Uterus (tissue), 3 donors: ENCODE measurements at regions not wholly inside any gene's neighbourhood (a gene's known extent, or its start where the extent isn't known, plus 50 kb on each side); places are given as distances from the start of the nearest gene placed in this dataset.

ENCODE experiments used
- DNase-seq, 2 donors: peaks; one replicate each; pipeline ENCODE4 v3.0.0-alpha.2; 2019 to 2020
- H3K27ac ChIP-seq, 2 donors: fragments of 200-600 bp; sonication (generic); 1 replicate in 1 of 2; 2 replicates in 1 of 2; pipeline ENCODE4 v1.5.1; 2016 to 2018
- H3K27me3 ChIP-seq, 2 donors: fragments of 200-600 bp; sonication (generic); one replicate each; pipeline ENCODE4 v1.5.1; 2018 to 2019; ENCODE audit warnings: control low read depth in 1 of 2
- H3K36me3 ChIP-seq, 2 donors: fragments of 200-600 bp; sonication (generic); one replicate each; pipeline ENCODE4 v1.5.1; 2019; ENCODE audit warnings: control low read depth in 1 of 2
- H3K4me1 ChIP-seq, 2 donors: fragments of 200-600 bp; sonication (generic); one replicate each; pipeline ENCODE4 v1.5.1; 2018 to 2019; ENCODE audit warnings: control low read depth in 1 of 2
- H3K4me3 ChIP-seq, 2 donors: fragments of 200-600 bp; sonication (generic); 1 replicate in 1 of 2; 2 replicates in 1 of 2; pipeline ENCODE4 v1.5.1; 2018 to 2019; ENCODE audit warnings: mild to moderate bottlenecking in 1 of 2
- H3K9me3 ChIP-seq, 2 donors: fragments of 200-600 bp; sonication (generic); one replicate each; pipeline ENCODE4 v1.5.1; 2019; ENCODE audit warnings: control low read depth in 1 of 2
- CTCF ChIP-seq, 4 experiments: fragments of 200-600 bp in 2 of 4; fragments of 450-650 bp in 2 of 4; sonication (generic) in 2 of 4; IDR thresholded peaks; one replicate each; pipeline ENCODE4 v1.5.1; 2016 to 2019; ENCODE audit warnings: antibody characterized with exemption in 4 of 4, mild to moderate bottlenecking in 2 of 4, moderate library complexity in 1 of 4
- POLR2A ChIP-seq, 2 donors: fragments of 450-650 bp; IDR thresholded peaks; one replicate each; pipeline ENCODE4 v1.6.1; 2016; ENCODE audit warnings: antibody characterized with exemption in 2 of 2, mild to moderate bottlenecking in 1 of 2, moderate library complexity in 1 of 2
- intact Hi-C: fragments of 100-400 bp; cut with DNase I; formaldehyde crosslinking; loops from one replicate; pipeline ENCODE4 v1.15.1; 2023; ENCODE audit warnings: low total_unique reads
- donor health status: DM: yes; HTN: yes; CAD: no.

GRCh38 chr6:121533321-121533841 is 97.9 kb downstream of the GJA1 start:
- no peak overlapping the region for H3K4me3 ChIP-seq
- H3K27ac ChIP-seq, result no peak overlapping the region
- no peak for TF ChIP-seq CTCF (IDR thresholded peaks at IDR 0.05)
- no peak for TF ChIP-seq POLR2A (IDR thresholded peaks at IDR 0.05)
- no peak for DNase-seq
- no peaks in the 10 kb centered on the region for H3K9me3 ChIP-seq
- no peaks in the 10 kb centered on the region for H3K27me3 ChIP-seq
- intact Hi-C loops, result no loop called here
- no peaks in the 10 kb centered on the region for H3K4me1 ChIP-seq
- no peaks in the 10 kb centered on the region for H3K36me3 ChIP-seq

DNA sequence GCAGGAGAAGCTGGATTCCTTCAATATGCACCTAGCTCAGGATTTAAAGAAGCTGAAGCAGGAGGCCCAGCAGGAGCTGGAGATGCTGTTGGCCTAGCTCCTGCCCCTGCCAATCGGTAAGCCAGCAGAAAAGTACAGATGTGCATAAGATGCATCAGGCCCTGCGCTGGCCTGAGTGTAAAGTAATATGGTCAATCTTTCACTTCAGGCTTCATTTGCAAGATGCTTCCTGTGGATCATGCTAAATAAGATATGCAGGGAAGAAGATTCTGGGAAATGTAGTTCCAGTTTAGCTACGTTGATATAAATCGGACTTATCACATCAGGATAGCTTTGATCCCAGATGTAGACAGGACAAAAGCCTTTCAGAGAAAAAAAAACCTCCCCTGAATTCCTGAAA is 100.3 kb downstream of the GJA1 start:
- Histone ChIP-seq H3K36me3 (no peaks in the 10 kb centered on the region), H3K4me1 (no peaks in the 10 kb centered on the region), H3K9me3 (no peaks in the 10 kb centered on the region), H3K27me3 (no peaks in the 10 kb centered on the region), H3K4me3 (no peak overlapping the region), H3K27ac (no peak overlapping the region)
- TF ChIP-seq POLR2A (IDR thresholded peaks at IDR 0.05) (no peak), CTCF (IDR thresholded peaks at IDR 0.05) (no peak)
- DNase-seq, result no peak
- intact Hi-C loops, result no loop called here

GRCh38 chr6:121536345-121536744 is 100.9 kb downstream of the GJA1 start:
- intact Hi-C loops, result no loop called here
- no peak for TF ChIP-seq CTCF (IDR thresholded peaks at IDR 0.05)
- TF ChIP-seq POLR2A (IDR thresholded peaks at IDR 0.05), result no peak
- no peak for DNase-seq

GRCh38 chr6:121539439-121539838 is 104.0 kb downstream of the GJA1 start:
- Histone ChIP-seq H3K4me1 (no peaks in the 10 kb centered on the region), H3K4me3 (no peak overlapping the region), H3K36me3 (no peaks in the 10 kb centered on the region), H3K9me3 (no peaks in the 10 kb centered on the region), H3K27ac (no peak overlapping the region), H3K27me3 (no peaks in the 10 kb centered on the region)
- TF ChIP-seq POLR2A (IDR thresholded peaks at IDR 0.05), result no peak
- DNase-seq, result no peak
- intact Hi-C loops, result no loop called here

More at GRCh38 chr6:121536345-121536744, 100.9 kb downstream of the GJA1 start:
- no peaks in the 10 kb centered on the region for H3K4me1 ChIP-seq
- H3K27me3 ChIP-seq, result no peaks in the 10 kb centered on the region
- H3K4me3 ChIP-seq, result no peak overlapping the region
- H3K9me3 ChIP-seq, result no peaks in the 10 kb centered on the region
- no peak overlapping the region for H3K27ac ChIP-seq
- no peaks in the 10 kb centered on the region for H3K36me3 ChIP-seq

GRCh38 chr6:121540210-121540609 is 104.8 kb downstream of the GJA1 start:
- Histone ChIP-seq H3K4me1 (no peaks in the 10 kb centered on the region), H3K4me3 (no peak overlapping the region), H3K9me3 (no peaks in the 10 kb centered on the region), H3K36me3 (no peaks in the 10 kb centered on the region), H3K27ac (no peak overlapping the region), H3K27me3 (no peaks in the 10 kb centered on the region)
- no peak for TF ChIP-seq POLR2A (IDR thresholded peaks at IDR 0.05)
- TF ChIP-seq CTCF (IDR thresholded peaks at IDR 0.05), result no peak
- no peak for DNase-seq
- intact Hi-C loops, result no loop called here

- DNase-seq, result no peak
- Histone ChIP-seq H3K36me3 (no peaks in the 10 kb centered on the region), H3K4me3 (no peak overlapping the region), H3K27ac (no peak overlapping the region), H3K27me3 (no peaks in the 10 kb centered on the region), H3K4me1 (no peaks in the 10 kb centered on the region), H3K9me3 (no peaks in the 10 kb centered on the region)
- no peak for TF ChIP-seq POLR2A (IDR thresholded peaks at IDR 0.05)
- TF ChIP-seq CTCF (IDR thresholded peaks at IDR 0.05), result no peak
- intact Hi-C loops, result no loop called here
Measured at GRCh38 chr6:121544691-121545090, 109.2 kb downstream of the GJA1 start.
